NCI-H146 treated with DMSO at 0.1 percent for 48 hours (cell line): ENCODE measurements at regions not wholly inside any gene's neighbourhood (a gene's known extent, or its start where the extent isn't known, plus 50 kb on each side); places are given as distances from the start of the nearest gene placed in this dataset.

Experiments
- DNase-seq: peaks from one replicate; lab custom pipeline; 2025; ENCODE audit not compliant: unreplicated experiment; lab: John Stamatoyannopoulos, UW

- DNase-seq, result no peak
These were observed 79.1 kb upstream of the TUSC7 start for GRCh38 chr3:116630494-116630893.

DNA sequence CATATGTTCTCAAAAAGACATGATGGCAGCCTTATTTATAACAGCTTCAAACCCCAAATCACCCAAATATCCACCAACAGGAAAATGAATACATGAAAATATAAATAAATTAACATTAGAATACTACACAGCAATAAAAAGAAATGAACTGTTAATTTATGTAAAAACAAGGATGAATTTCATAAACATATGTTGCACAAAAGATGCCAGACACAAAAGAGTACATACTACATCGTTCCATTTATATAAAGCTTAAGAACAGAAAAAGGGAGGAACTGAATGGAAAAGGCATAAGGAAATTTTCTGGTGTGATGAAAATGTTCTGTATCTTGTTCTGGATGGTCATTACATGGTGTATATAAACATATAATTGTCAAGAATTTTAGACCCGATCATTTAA is 69.9 kb upstream of the TUSC7 start:
- no peak for DNase-seq

- no peak for DNase-seq
These were observed 69.5 kb upstream of the TUSC7 start for GRCh38 chr3:116640109-116640508.

GRCh38 chr3:116643001-116643400 is 66.6 kb upstream of the TUSC7 start:
- no peak for DNase-seq

DNA sequence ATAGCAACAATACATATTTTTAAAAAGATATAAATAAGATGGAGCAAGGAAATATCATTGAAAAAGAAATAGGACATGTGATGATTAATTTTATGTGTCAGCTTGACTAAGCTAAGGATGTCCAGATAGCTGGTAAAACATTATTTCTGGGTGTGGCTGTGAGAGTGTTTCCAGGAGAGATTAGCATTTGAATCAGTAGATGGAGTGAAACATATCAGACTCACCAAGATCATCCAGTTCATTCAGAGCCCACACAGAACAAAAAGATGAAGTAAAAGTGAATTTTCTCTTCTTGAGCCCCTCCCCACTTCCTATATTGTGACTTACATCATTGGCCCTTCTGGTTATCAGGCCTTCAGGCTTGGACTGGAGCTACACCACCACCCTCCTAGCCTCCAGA is 61.6 kb upstream of the TUSC7 start:
- no peak for DNase-seq
